ENCODE measurements at regions not wholly inside any gene's neighbourhood (a gene's known extent, or its start where the extent isn't known, plus 50 kb on each side); places are given as distances from the start of the nearest gene placed in this dataset.

- H3K27ac ChIP-seq (replicated peaks in 1 of 4), result no peak overlapping the region
- H3K4me3 ChIP-seq, result no peak overlapping the region
- TF ChIP-seq POLR2A (IDR thresholded peaks at IDR 0.05; ENCODE audit: low read depth), result no peak
- no peak for TF ChIP-seq EP300 (IDR thresholded peaks at IDR 0.05)
- no peak for TF ChIP-seq POLR2AphosphoS5 (IDR thresholded peaks at IDR 0.05)
- TF ChIP-seq CTCF (IDR thresholded peaks at IDR 0.05), result no peak
- intact Hi-C loops (cut with DNase I), result no loop called here
- DNase-seq (ENCODE audit: extremely low spot score), result no peak
- no peaks in the 10 kb centered on the region for H3K27me3 ChIP-seq
- no peaks in the 10 kb centered on the region for H3K36me3 ChIP-seq
- H3K9me3 ChIP-seq, result no peaks in the 10 kb centered on the region
- no peaks in the 10 kb centered on the region for H3K4me1 ChIP-seq
Observed at GRCh38 chr4:159981469-159981856, 878.6 kb downstream of the RAPGEF2 start.

GRCh38 chr4:159983082-159983481 lies 880.2 kb downstream of the RAPGEF2 start:
- TF ChIP-seq POLR2AphosphoS5 (IDR thresholded peaks at IDR 0.05) (no peak), POLR2A (IDR thresholded peaks at IDR 0.05; ENCODE audit: low read depth) (no peak), CTCF (IDR thresholded peaks at IDR 0.05) (no peak), EP300 (IDR thresholded peaks at IDR 0.05) (no peak)
- no peaks in the 10 kb centered on the region for H3K4me1 ChIP-seq
- no peak for DNase-seq (ENCODE audit: extremely low spot score)
- H3K27me3 ChIP-seq, result no peaks in the 10 kb centered on the region
- H3K36me3 ChIP-seq, result no peaks in the 10 kb centered on the region
- no peaks in the 10 kb centered on the region for H3K9me3 ChIP-seq
- intact Hi-C loops (cut with DNase I), result no loop called here
- no peak overlapping the region for H3K27ac ChIP-seq (replicated peaks in 1 of 4)
- no peak overlapping the region for H3K4me3 ChIP-seq

- TF ChIP-seq POLR2A (IDR thresholded peaks at IDR 0.05; ENCODE audit: low read depth), result no peak
- TF ChIP-seq EP300 (IDR thresholded peaks at IDR 0.05), result no peak
- no peak for TF ChIP-seq POLR2AphosphoS5 (IDR thresholded peaks at IDR 0.05)
- TF ChIP-seq CTCF (IDR thresholded peaks at IDR 0.05), result no peak
- Histone ChIP-seq H3K4me3 (no peak overlapping the region), H3K9me3 (peaks cover 0 to 7% (median 0%) of the 10 kb centered on the region in 4 donors), H3K36me3 (no peaks in the 10 kb centered on the region), H3K4me1 (no peaks in the 10 kb centered on the region), H3K27me3 (no peaks in the 10 kb centered on the region), H3K27ac (replicated peaks in 1 of 4) (no peak overlapping the region)
- intact Hi-C loops (cut with DNase I), result no loop called here
- DNase-seq (ENCODE audit: extremely low spot score), result no peak
- WGBS, result 75% methylated on average over 1 of the region's 1 CpG
Observed at GRCh38 chr4:160009656-160010493, 907.0 kb downstream of the RAPGEF2 start.

- intact Hi-C loops (cut with DNase I), result no loop called here
Observed at GRCh38 chr4:160019936-160020335, 917.1 kb downstream of the RAPGEF2 start.

More at GRCh38 chr4:160019936-160020335, 917.1 kb downstream of the RAPGEF2 start:
- H3K4me1 ChIP-seq, result no peaks in the 10 kb centered on the region
- 82% methylated on average over 2 of the region's 2 CpGs for WGBS
- no peaks in the 10 kb centered on the region for H3K27me3 ChIP-seq
- no peak overlapping the region for H3K4me3 ChIP-seq
- H3K9me3 ChIP-seq, result no peaks in the 10 kb centered on the region
- no peaks in the 10 kb centered on the region for H3K36me3 ChIP-seq
- no peak overlapping the region for H3K27ac ChIP-seq (replicated peaks in 1 of 4)
- no peak for DNase-seq (ENCODE audit: extremely low spot score)
- TF ChIP-seq POLR2AphosphoS5 (IDR thresholded peaks at IDR 0.05), result no peak
- TF ChIP-seq CTCF (IDR thresholded peaks at IDR 0.05), result no peak
- TF ChIP-seq POLR2A (IDR thresholded peaks at IDR 0.05; ENCODE audit: low read depth), result no peak
- no peak for TF ChIP-seq EP300 (IDR thresholded peaks at IDR 0.05)

All from esophagus muscularis mucosa (tissue), 4 donors.